ENCODE measurements at regions not wholly inside any gene's neighbourhood (a gene's known extent, or its start where the extent isn't known, plus 50 kb on each side); places are given as distances from the start of the nearest gene placed in this dataset.

DNA sequence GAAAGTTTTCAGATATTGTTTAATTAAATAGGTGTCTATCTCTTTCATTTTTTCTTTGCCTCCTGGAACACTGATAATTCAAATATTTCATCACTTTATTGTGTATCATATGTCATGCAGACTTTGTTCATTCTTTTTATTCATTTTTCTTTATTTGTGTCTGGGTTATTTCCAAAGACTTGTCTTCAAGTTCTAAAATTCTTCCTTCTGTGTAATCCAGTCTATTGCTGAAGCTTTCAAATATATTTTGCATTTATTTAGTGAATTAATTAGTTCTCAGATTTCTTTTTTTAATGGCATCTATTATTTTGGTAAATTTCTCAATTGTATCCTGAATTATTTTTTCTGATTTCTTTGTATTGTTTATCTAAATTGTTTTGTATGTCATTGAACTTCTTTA, 70.1 kb downstream of the ZNF330 start:
- POLR2A ChIA-PET = no interaction called here
- Histone ChIP-seq H3K27ac (ENCODE audit: low read depth, low read length) (no peak overlapping the region), H3K4me3 (ENCODE audit: low read length) (no peak overlapping the region), H3K36me3 (ENCODE audit: insufficient read depth, low read length) (no peaks in the 10 kb centered on the region), H3K27me3 (ENCODE audit: insufficient read depth, low read length, poor library complexity, severe bottlenecking) (no peaks in the 10 kb centered on the region), H3K9me3 (ENCODE audit: low read length) (no peaks in the 10 kb centered on the region), H3K4me1 (ENCODE audit: insufficient read depth, low read length) (no peaks in the 10 kb centered on the region)
- no peaks in the 10 kb centered on the region for H3K4me1 Mint-ChIP-seq
- H3K4me3 Mint-ChIP-seq = no peak overlapping the region
- CTCF ChIA-PET = no interaction called here
- peaks cover 17 to 30% (median 18%) of the 10 kb centered on the region in 5 donors for H3K9me3 Mint-ChIP-seq
- H3K27ac Mint-ChIP-seq = no peak overlapping the region
- no peak for DNase-seq
- H3K36me3 Mint-ChIP-seq = peaks cover 0 to 5% (median 4%) of the 10 kb centered on the region in 3 donors
- peaks cover 5 to 43% of the 10 kb centered on the region in 2 donors for H3K27me3 Mint-ChIP-seq

DNA sequence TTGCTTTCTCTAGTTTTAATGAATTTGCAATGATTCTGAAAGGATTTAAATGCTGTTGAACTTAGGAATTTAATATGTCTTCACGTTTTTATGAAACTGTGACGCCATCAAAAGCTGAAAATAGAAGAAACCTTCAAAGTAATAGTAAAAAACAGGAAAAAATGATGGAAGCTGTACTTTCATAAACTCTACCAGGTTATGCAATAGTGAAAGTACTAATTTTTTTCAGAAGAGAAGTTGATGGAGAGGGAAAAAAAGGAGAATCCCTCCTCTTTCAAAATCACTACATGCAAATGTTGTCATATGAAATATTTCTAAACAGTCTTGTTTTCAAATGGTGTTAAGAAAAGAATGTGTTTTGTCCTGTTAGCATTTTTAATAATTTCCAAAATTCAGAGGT, 73.6 kb downstream of the ZNF330 start:
- H3K27ac Mint-ChIP-seq = no peak overlapping the region
- Histone ChIP-seq H3K4me3 (ENCODE audit: low read length) (no peak overlapping the region), H3K9me3 (ENCODE audit: low read length) (no peaks in the 10 kb centered on the region), H3K36me3 (ENCODE audit: insufficient read depth, low read length) (no peaks in the 10 kb centered on the region), H3K4me1 (ENCODE audit: insufficient read depth, low read length) (no peaks in the 10 kb centered on the region), H3K27me3 (ENCODE audit: insufficient read depth, low read length, poor library complexity, severe bottlenecking) (no peaks in the 10 kb centered on the region), H3K27ac (ENCODE audit: low read depth, low read length) (no peak overlapping the region)
- peaks cover 0 to 5% (median 4%) of the 10 kb centered on the region in 3 donors for H3K36me3 Mint-ChIP-seq
- H3K9me3 Mint-ChIP-seq = peaks cover 17 to 28% (median 18%) of the 10 kb centered on the region in 5 donors
- ChIA-PET POLR2A (no interaction called here), CTCF (no interaction called here)
- H3K4me1 Mint-ChIP-seq = no peaks in the 10 kb centered on the region
- no peak overlapping the region for H3K4me3 Mint-ChIP-seq
- peaks cover 5 to 30% of the 10 kb centered on the region in 2 donors for H3K27me3 Mint-ChIP-seq
- DNase-seq = no peak

DNA sequence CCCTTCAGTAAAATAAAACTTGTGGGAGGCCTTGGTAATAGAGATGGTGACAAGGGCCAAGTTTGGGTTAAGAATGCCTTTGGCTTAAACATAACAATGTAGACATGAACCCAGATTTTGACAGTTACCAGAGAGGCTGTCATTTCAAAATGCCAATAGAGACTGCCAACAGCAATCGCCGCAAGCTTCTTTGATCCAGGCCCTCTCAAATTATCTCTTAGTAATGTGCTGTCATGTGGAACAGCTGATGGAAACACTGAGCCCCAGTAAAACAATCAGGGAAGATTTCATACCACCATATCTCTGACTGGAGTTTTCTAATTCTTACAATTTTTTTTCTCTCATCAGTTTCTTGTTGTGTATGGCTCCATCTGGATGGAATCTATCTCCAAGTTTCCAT, 80.5 kb downstream of the ZNF330 start:
- H3K36me3 Mint-ChIP-seq = no peaks in the 10 kb centered on the region
- H3K4me1 ChIP-seq (ENCODE audit: insufficient read depth, low read length) = no peaks in the 10 kb centered on the region
- H3K36me3 ChIP-seq (ENCODE audit: insufficient read depth, low read length) = no peaks in the 10 kb centered on the region
- no peak overlapping the region for H3K4me3 Mint-ChIP-seq
- no peaks in the 10 kb centered on the region for H3K27me3 ChIP-seq (ENCODE audit: insufficient read depth, low read length, poor library complexity, severe bottlenecking)
- no peaks in the 10 kb centered on the region for H3K9me3 ChIP-seq (ENCODE audit: low read length)
- CTCF ChIA-PET = no interaction called here
- no peak overlapping the region for H3K27ac ChIP-seq (ENCODE audit: low read depth, low read length)
- no peak overlapping the region for H3K4me3 ChIP-seq (ENCODE audit: low read length)
- no peak for DNase-seq
- no peaks in the 10 kb centered on the region for H3K9me3 Mint-ChIP-seq
- H3K27me3 Mint-ChIP-seq = peaks cover 3% of the 10 kb centered on the region in 2 donors
- H3K4me1 Mint-ChIP-seq = no peaks in the 10 kb centered on the region
- POLR2A ChIA-PET = no interaction called here
- H3K27ac Mint-ChIP-seq = no peak overlapping the region

DNA sequence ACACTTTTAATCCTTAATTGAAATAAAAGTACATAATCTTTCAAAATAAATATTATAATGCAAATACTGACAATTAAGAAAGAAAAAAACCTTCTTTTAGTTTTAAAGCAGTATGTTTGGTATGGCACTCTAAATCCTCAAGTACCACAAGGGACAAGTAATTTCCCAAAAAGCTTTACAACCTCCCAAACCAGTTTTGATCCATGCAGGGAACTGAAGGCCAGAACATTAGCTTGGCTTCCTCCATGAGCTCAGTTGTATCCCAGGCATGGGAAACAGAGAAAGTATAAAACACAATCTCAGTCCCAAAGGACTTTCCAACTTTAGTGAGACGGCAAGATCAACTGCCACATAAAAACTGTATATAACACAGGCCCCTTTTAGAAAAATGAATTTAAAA, 82.2 kb downstream of the ZNF330 start:
- Histone ChIP-seq H3K27ac (ENCODE audit: low read depth, low read length) (no peak overlapping the region), H3K9me3 (ENCODE audit: low read length) (no peaks in the 10 kb centered on the region), H3K4me3 (ENCODE audit: low read length) (no peak overlapping the region), H3K27me3 (ENCODE audit: insufficient read depth, low read length, poor library complexity, severe bottlenecking) (no peaks in the 10 kb centered on the region), H3K36me3 (ENCODE audit: insufficient read depth, low read length) (no peaks in the 10 kb centered on the region), H3K4me1 (ENCODE audit: insufficient read depth, low read length) (no peaks in the 10 kb centered on the region)
- Mint-ChIP-seq H3K9me3 (no peaks in the 10 kb centered on the region), H3K4me3 (no peak overlapping the region), H3K27ac (no peak overlapping the region), H3K4me1 (peaks cover 8 to 10% (median 8%) of the 10 kb centered on the region in 3 donors), H3K27me3 (peaks cover 3% of the 10 kb centered on the region in 2 donors), H3K36me3 (no peaks in the 10 kb centered on the region)
- DNase-seq = no peak
- ChIA-PET CTCF (no interaction called here), POLR2A (no interaction called here)

DNA sequence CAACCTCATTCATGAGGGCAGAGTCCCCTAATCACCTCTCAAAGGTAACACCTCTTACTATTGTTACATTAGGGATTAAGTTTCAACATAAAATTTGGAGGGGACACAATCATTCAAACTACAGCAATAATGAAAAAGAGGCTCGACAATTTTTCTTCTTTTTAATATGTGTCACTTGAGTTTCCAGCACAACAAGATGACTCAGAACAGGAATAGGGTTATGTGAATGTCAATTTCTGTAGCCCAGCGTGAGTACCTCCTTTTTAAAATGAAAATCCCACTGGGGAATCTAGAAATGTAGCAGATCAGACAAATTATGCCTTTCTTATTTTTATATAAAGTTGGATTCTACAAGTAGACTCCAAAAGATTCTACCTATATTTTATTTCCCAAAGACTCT, 83.7 kb downstream of the ZNF330 start:
- Mint-ChIP-seq H3K27me3 (peaks cover 3 to 4% of the 10 kb centered on the region in 2 donors), H3K4me3 (no peak overlapping the region)
- POLR2A ChIA-PET = no interaction called here

DNA sequence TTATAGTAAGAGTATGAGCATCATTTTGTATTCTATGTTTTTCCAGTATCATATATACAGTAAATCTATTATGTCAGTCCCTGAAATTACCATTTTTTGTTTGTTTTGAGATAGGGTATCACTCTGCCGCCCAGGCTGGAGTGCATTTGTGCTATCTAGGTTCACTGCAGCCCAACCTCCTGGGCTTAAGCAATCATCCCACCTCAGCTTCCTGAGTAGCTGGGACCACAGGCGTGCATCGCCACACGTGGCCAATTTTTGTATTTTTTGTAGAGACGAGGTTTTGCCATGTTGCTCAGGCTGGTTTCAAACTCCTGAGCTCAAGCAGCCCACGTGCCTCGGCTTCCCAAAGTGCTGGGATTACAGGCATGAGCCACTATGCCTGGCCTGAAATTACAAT, 85.6 kb downstream of the ZNF330 start:
- Histone ChIP-seq H3K4me1 (ENCODE audit: insufficient read depth, low read length) (no peaks in the 10 kb centered on the region), H3K36me3 (ENCODE audit: insufficient read depth, low read length) (no peaks in the 10 kb centered on the region), H3K27ac (ENCODE audit: low read depth, low read length) (no peak overlapping the region), H3K4me3 (ENCODE audit: low read length) (no peak overlapping the region), H3K27me3 (ENCODE audit: insufficient read depth, low read length, poor library complexity, severe bottlenecking) (no peaks in the 10 kb centered on the region), H3K9me3 (ENCODE audit: low read length) (no peaks in the 10 kb centered on the region)
- ChIA-PET CTCF (interaction anchor here (1.2 to 1.5 kb wide), 3 partner anchors 18 to 497 kb away, joined by 3 to 5 read pairs (median 3); no protein-coding TSS in a partner anchor), POLR2A (no interaction called here)
- Mint-ChIP-seq H3K27ac (no peak overlapping the region), H3K4me1 (peaks cover 9 to 12% (median 10%) of the 10 kb centered on the region in 3 donors), H3K27me3 (peaks cover 3 to 4% of the 10 kb centered on the region in 2 donors), H3K36me3 (no peaks in the 10 kb centered on the region), H3K4me3 (no peak overlapping the region), H3K9me3 (no peaks in the 10 kb centered on the region)
- no peak for DNase-seq

More for the DNA sequence above, 83.7 kb downstream of the ZNF330 start:
- H3K9me3 ChIP-seq (ENCODE audit: low read length) = no peaks in the 10 kb centered on the region
- Mint-ChIP-seq H3K9me3 (no peaks in the 10 kb centered on the region), H3K36me3 (no peaks in the 10 kb centered on the region), H3K4me1 (peaks cover 9 to 12% (median 10%) of the 10 kb centered on the region in 3 donors), H3K27ac (no peak overlapping the region)
- H3K4me1 ChIP-seq (ENCODE audit: insufficient read depth, low read length) = no peaks in the 10 kb centered on the region
- CTCF ChIA-PET = no interaction called here
- no peak for DNase-seq
- no peaks in the 10 kb centered on the region for H3K36me3 ChIP-seq (ENCODE audit: insufficient read depth, low read length)
- H3K4me3 ChIP-seq (ENCODE audit: low read length) = no peak overlapping the region
- H3K27me3 ChIP-seq (ENCODE audit: insufficient read depth, low read length, poor library complexity, severe bottlenecking) = no peaks in the 10 kb centered on the region
- H3K27ac ChIP-seq (ENCODE audit: low read depth, low read length) = no peak overlapping the region

DNA sequence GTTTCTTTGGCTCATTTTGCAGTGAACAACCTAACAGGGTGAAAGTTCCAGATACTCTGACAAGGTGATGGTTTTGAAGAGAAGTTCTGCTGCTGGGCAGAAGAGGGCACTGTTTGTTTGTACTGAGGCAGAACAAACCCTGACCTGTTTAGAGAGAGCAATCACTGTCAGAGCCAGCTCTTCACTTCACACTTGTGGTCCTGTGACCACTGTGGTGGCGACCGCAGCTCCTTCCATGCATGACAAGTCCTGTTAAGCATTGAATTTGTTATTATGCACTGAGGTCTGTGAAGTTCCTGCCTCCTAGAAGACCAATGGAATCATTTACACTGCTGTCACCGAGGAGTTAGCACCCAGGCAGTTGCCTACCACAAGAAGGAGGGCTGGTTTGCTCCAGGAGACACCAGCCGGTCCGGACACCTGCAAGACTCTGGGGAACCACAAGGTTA, 86.6 kb downstream of the ZNF330 start:
- H3K27me3 Mint-ChIP-seq = peaks cover 3 to 4% of the 10 kb centered on the region in 2 donors
- H3K27ac Mint-ChIP-seq = peak overlapping the region in 2 of 8 donors; percentile 17 to 19
- POLR2A ChIA-PET = no interaction called here
- H3K4me3 Mint-ChIP-seq = peak overlapping the region in 1 of 7 donors; percentile 32
- DNase-seq = peak; percentile 23 to 76 (median 70)
- no peak overlapping the region for H3K27ac ChIP-seq (ENCODE audit: low read depth, low read length)
- H3K9me3 Mint-ChIP-seq = no peaks in the 10 kb centered on the region
- no peaks in the 10 kb centered on the region for H3K27me3 ChIP-seq (ENCODE audit: insufficient read depth, low read length, poor library complexity, severe bottlenecking)
- CTCF ChIA-PET = interaction anchor here (1.2 to 1.5 kb wide), 3 partner anchors 9 to 496 kb away, joined by 3 to 5 read pairs (median 3); no protein-coding TSS in a partner anchor
- H3K4me3 ChIP-seq (ENCODE audit: low read length) = no peak overlapping the region
- H3K4me1 Mint-ChIP-seq = peaks cover 9 to 12% (median 10%) of the 10 kb centered on the region in 3 donors
- H3K4me1 ChIP-seq (ENCODE audit: insufficient read depth, low read length) = no peaks in the 10 kb centered on the region
- H3K9me3 ChIP-seq (ENCODE audit: low read length) = no peaks in the 10 kb centered on the region
- H3K36me3 ChIP-seq (ENCODE audit: insufficient read depth, low read length) = no peaks in the 10 kb centered on the region
- no peaks in the 10 kb centered on the region for H3K36me3 Mint-ChIP-seq

DNA sequence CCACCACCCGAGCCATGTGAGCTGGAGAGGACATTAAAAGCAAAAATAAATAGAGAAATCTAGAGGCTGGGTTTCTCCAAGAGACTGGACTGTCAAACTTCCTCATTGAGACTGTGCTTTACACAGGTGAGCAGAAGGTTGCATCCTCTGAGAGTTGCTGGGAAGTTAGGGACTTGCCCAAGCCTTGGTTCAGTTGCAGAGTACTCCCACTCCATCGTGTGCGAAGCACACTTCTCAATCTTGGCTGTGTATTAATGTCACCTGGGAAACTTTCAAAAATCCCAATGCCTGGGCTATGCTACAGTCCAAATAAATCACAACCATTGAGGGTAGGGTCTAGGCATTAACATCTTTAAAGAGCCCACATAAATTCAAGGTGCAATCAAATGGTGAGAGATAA, 89.2 kb downstream of the ZNF330 start:
- Mint-ChIP-seq H3K4me3 (no peak overlapping the region), H3K27ac (no peak overlapping the region), H3K27me3 (peaks cover 3 to 9% of the 10 kb centered on the region in 2 donors), H3K36me3 (no peaks in the 10 kb centered on the region), H3K9me3 (no peaks in the 10 kb centered on the region), H3K4me1 (peaks cover 9 to 12% (median 10%) of the 10 kb centered on the region in 3 donors)
- Histone ChIP-seq H3K4me3 (ENCODE audit: low read length) (no peak overlapping the region), H3K27me3 (ENCODE audit: insufficient read depth, low read length, poor library complexity, severe bottlenecking) (no peaks in the 10 kb centered on the region), H3K27ac (ENCODE audit: low read depth, low read length) (no peak overlapping the region), H3K36me3 (ENCODE audit: insufficient read depth, low read length) (no peaks in the 10 kb centered on the region), H3K4me1 (ENCODE audit: insufficient read depth, low read length) (no peaks in the 10 kb centered on the region), H3K9me3 (ENCODE audit: low read length) (no peaks in the 10 kb centered on the region)
- CTCF ChIA-PET = no interaction called here
- no peak for DNase-seq
- POLR2A ChIA-PET = no interaction called here

Measured in CD8-positive, alpha-beta memory T cell (primary cell).